H1 (cell line): ENCODE measurements at regions not wholly inside any gene's neighbourhood (a gene's known extent, or its start where the extent isn't known, plus 50 kb on each side); places are given as distances from the start of the nearest gene placed in this dataset.

Experiments used
- CTCF ChIA-PET: fragments of 300-600 bp; sonication (Branson Sonifier 250); formaldehyde crosslinking; loops from one replicate; lab custom pipeline; 2021; ENCODE audit not compliant: partially characterized antibody; lab: Charles Lee
- POLR2A ChIA-PET: fragments of 300-600 bp; sonication (Branson Sonifier 250); formaldehyde crosslinking; loops from one replicate; lab custom pipeline; 2021; ENCODE audit warnings: inconsistent platforms; ENCODE audit not compliant: partially characterized antibody; lab: Charles Lee
- DNase-seq, 2 experiments: peaks; one replicate each; pipeline versions ENCODE4 v3.0.0 to v3.0.0-alpha.2; 2010 to 2022; ENCODE audit warnings: low spot score in 2 of 2, low read depth in 1 of 2, mixed read lengths in 1 of 2
- FAIRE-seq: peaks from 2 replicates; lab custom pipeline; 2011; peaks lifted over from hg19 to GRCh38; lab: Jason Lieb, UNC
- H2AFZ ChIP-seq: 2 replicates; pipeline ENCODE4 v1.8.1; 2012; ENCODE audit warnings: low read length, inconsistent platforms
- H2AK5ac ChIP-seq: 2 replicates; pipeline ENCODE4 v1.6.1; 2013; ENCODE audit warnings: low read depth, low read length
- H2BK120ac ChIP-seq: replicated peaks from 2 replicates; pipeline ENCODE3; 2013; ENCODE audit warnings: low read depth, low read length, inconsistent platforms
- H2BK12ac ChIP-seq: 2 replicates; pipeline ENCODE4 v1.6.1; 2013; ENCODE audit warnings: low read depth, low read length
- H2BK15ac ChIP-seq: 2 replicates; pipeline ENCODE4 v1.6.1; 2013; ENCODE audit warnings: low read length
- H2BK20ac ChIP-seq: 2 replicates; pipeline ENCODE4 v1.6.1; 2013; ENCODE audit warnings: low read length
- H2BK5ac ChIP-seq: 2 replicates; pipeline ENCODE4 v1.6.1; 2013; ENCODE audit warnings: low read depth, low read length
- H3K14ac ChIP-seq: 2 replicates; pipeline ENCODE4 v1.6.1; 2013; ENCODE audit warnings: inconsistent platforms; ENCODE audit not compliant: insufficient read length
- H3K18ac ChIP-seq: 2 replicates; pipeline ENCODE4 v1.6.1; 2013; ENCODE audit warnings: low read length; ENCODE audit errors: extremely low read depth
- H3K23ac ChIP-seq: 2 replicates; pipeline ENCODE4 v1.6.1; 2013; ENCODE audit warnings: inconsistent platforms; ENCODE audit not compliant: insufficient read length
- H3K23me2 ChIP-seq: 2 replicates; pipeline ENCODE4 v1.6.1; 2013; ENCODE audit warnings: low read depth, low read length
- H3K27ac ChIP-seq: 2 replicates; pipeline ENCODE4 v1.6.1; 2011; ENCODE audit warnings: low read depth, low read length, inconsistent platforms
- H3K27me3 ChIP-seq, 4 experiments: replicated peaks in 1 of 4; 1 replicate in 1 of 4; 2 replicates in 3 of 4; pipeline versions ENCODE4 v1.6.1 to v1.8.1; 2011 to 2013; ENCODE audit warnings: low read length in 3 of 4, mild to moderate bottlenecking in 3 of 4, inconsistent platforms in 2 of 4, mixed read lengths in 2 of 4, moderate library complexity in 1 of 4; ENCODE audit not compliant: control insufficient read depth in 3 of 4, insufficient read depth in 3 of 4; ENCODE audit errors: extremely low read depth in 1 of 4
- H3K36me3 ChIP-seq, 4 experiments: 2 replicates each; pipeline versions ENCODE4 v1.6.1 to v1.8.1; 2011 to 2013; ENCODE audit warnings: mild to moderate bottlenecking in 4 of 4, low read length in 3 of 4, moderate library complexity in 2 of 4, control low read depth in 1 of 4, inconsistent platforms in 1 of 4; ENCODE audit not compliant: insufficient read depth in 4 of 4, control insufficient read depth in 2 of 4
- H3K4ac ChIP-seq: replicated peaks from 2 replicates; pipeline ENCODE3; 2013; ENCODE audit warnings: low read length, low read depth, mixed read lengths, inconsistent platforms; ENCODE audit not compliant: insufficient read length
- H3K4me1 ChIP-seq, 4 experiments: replicated peaks in 1 of 4; 1 replicate in 1 of 4; 2 replicates in 3 of 4; pipeline versions ENCODE4 v1.6.1 to v1.8.1; 2011 to 2013; ENCODE audit warnings: low read length in 3 of 4, inconsistent platforms in 2 of 4, mixed read lengths in 1 of 4; ENCODE audit not compliant: insufficient read depth in 4 of 4, control insufficient read depth in 3 of 4
- H3K4me2 ChIP-seq, 2 experiments: 2 replicates each; pipeline versions ENCODE4 v1.6.1 to v1.8.1; 2011 to 2013; ENCODE audit warnings: low read depth in 2 of 2, low read length in 2 of 2, control low read depth in 1 of 2, inconsistent platforms in 1 of 2, mild to moderate bottlenecking in 1 of 2; ENCODE audit not compliant: insufficient read depth in 1 of 2
- H3K4me3 ChIP-seq, 4 experiments: fragments of 200-600, 300-600 bp in 1 of 4; sonication (generic), shearing (Covaris generic), sonication (Bioruptor Twin) in 1 of 4; 2 replicates each; pipeline versions ENCODE4 v1.5.1 to v1.8.1; 2011 to 2016; ENCODE audit warnings: low read length in 4 of 4, low read depth in 3 of 4, control low read depth in 2 of 4, inconsistent platforms in 2 of 4, mild to moderate bottlenecking in 2 of 4, mixed read lengths in 1 of 4, moderate library complexity in 1 of 4; ENCODE audit not compliant: insufficient read depth in 2 of 4; ENCODE audit errors: extremely low read depth in 1 of 4
- H3K56ac ChIP-seq: replicated peaks from 2 replicates; pipeline ENCODE3; 2013; ENCODE audit warnings: low read depth, mild to moderate bottlenecking, mixed read lengths, low read length, inconsistent platforms; ENCODE audit not compliant: insufficient read length
- H3K79me1 ChIP-seq: 2 replicates; pipeline ENCODE4 v1.6.1; 2013; ENCODE audit warnings: low read depth, low read length, control low read depth
- H3K79me2 ChIP-seq, 2 experiments: 2 replicates each; pipeline versions ENCODE4 v1.6.1 to v1.8.1; 2012 to 2013; ENCODE audit warnings: low read length in 2 of 2, mild to moderate bottlenecking in 2 of 2, inconsistent platforms in 1 of 2; ENCODE audit not compliant: insufficient read depth in 2 of 2, control insufficient read depth in 1 of 2
- H3K9ac ChIP-seq, 4 experiments: replicated peaks in 1 of 4; 1 replicate in 1 of 4; 2 replicates in 3 of 4; pipeline versions ENCODE4 v1.6.1 to v1.8.1; 2011 to 2013; ENCODE audit warnings: low read depth in 3 of 4, low read length in 3 of 4, control low read depth in 2 of 4, mild to moderate bottlenecking in 2 of 4, moderate library complexity in 2 of 4, inconsistent platforms in 1 of 4; ENCODE audit errors: extremely low read depth in 1 of 4
- H3K9me3 ChIP-seq, 2 experiments: 2 replicates each; pipeline versions ENCODE4 v1.6.1 to v1.8.1; 2012 to 2013; ENCODE audit warnings: mild to moderate bottlenecking in 2 of 2, moderate library complexity in 2 of 2, control low read depth in 1 of 2, inconsistent platforms in 1 of 2, low read depth in 1 of 2, low read length in 1 of 2, mixed read lengths in 1 of 2; ENCODE audit not compliant: insufficient read depth in 2 of 2
- H4K20me1 ChIP-seq, 2 experiments: replicated peaks in 1 of 2; 2 replicates each; pipeline versions ENCODE3 to v1.8.1; 2011 to 2013; ENCODE audit warnings: inconsistent platforms in 2 of 2, low read length in 2 of 2, mild to moderate bottlenecking in 1 of 2; ENCODE audit not compliant: insufficient read depth in 2 of 2, control insufficient read depth in 1 of 2
- H4K5ac ChIP-seq: 2 replicates; pipeline ENCODE4 v1.6.1; 2013; ENCODE audit warnings: low read length, low read depth, mixed read lengths, inconsistent platforms; ENCODE audit not compliant: insufficient read length
- H4K8ac ChIP-seq: 2 replicates; pipeline ENCODE4 v1.8.0; 2013; ENCODE audit warnings: mild to moderate bottlenecking, moderate library complexity, low read length, inconsistent platforms; ENCODE audit not compliant: insufficient read depth; ENCODE audit errors: extremely low read depth
- H4K91ac ChIP-seq: replicated peaks from 2 replicates; pipeline ENCODE3; 2013; ENCODE audit warnings: low read length, mixed read lengths, inconsistent platforms; ENCODE audit not compliant: insufficient read length
- BACH1 ChIP-seq: IDR thresholded peaks from 2 replicates; pipeline ENCODE4 v1.6.1; 2012; ENCODE audit warnings: low read length, improper control_type of control experiment
- CEBPB ChIP-seq: IDR thresholded peaks from 2 replicates; pipeline ENCODE4 v1.6.1; 2012; ENCODE audit warnings: low read depth, low read length
- JUND ChIP-seq: IDR thresholded peaks from 2 replicates; pipeline ENCODE4 v1.6.1; 2011; ENCODE audit warnings: mild to moderate bottlenecking, improper control_type of control experiment, low read length
- KDM5A ChIP-seq: fragments of 200-600 bp; IDR thresholded peaks from 2 replicates; pipeline ENCODE4 v1.7.1; 2012; ENCODE audit warnings: mild to moderate bottlenecking, low read length, inconsistent platforms, mixed read lengths
- RNF2 ChIP-seq: fragments of 200-900, 300-1000 bp; sonication (generic); IDR thresholded peaks from 2 replicates; pipeline ENCODE4 v1.7.1; 2016; ENCODE audit warnings: borderline replicate concordance, low read depth, mild to moderate bottlenecking, antibody characterized with exemption, low read length; ENCODE audit not compliant: poor library complexity, severe bottlenecking; ENCODE audit errors: missing control alignments
- WGBS, 2 experiments: shearing (Covaris generic) in 1 of 2; methylation state at CpG; one replicate each; pipeline versions ENCODE4 v1.1.6 to v1.1.7; 2013 to 2015; ENCODE audit warnings: low lambda C conversion rate in 2 of 2, mixed read lengths in 2 of 2, inconsistent platforms in 1 of 2, low coverage in 1 of 2, missing lambda C conversion rate in 1 of 2; ENCODE audit not compliant: insufficient replicate concordance in 2 of 2, insufficient coverage in 1 of 2, insufficient read length in 1 of 2; ENCODE audit errors: extremely low coverage in 1 of 2, missing lambda C conversion rate in 1 of 2; 5-methylcytosine and 5-hydroxymethylcytosine counted together
- TF ChIP-seq, protein P1 (sequence below): IDR thresholded peaks from 2 replicates; pipeline ENCODE4 v1.6.1; 2011; ENCODE audit warnings: low read depth, mild to moderate bottlenecking, low read length; ENCODE audit not compliant: insufficient read depth

DNA sequence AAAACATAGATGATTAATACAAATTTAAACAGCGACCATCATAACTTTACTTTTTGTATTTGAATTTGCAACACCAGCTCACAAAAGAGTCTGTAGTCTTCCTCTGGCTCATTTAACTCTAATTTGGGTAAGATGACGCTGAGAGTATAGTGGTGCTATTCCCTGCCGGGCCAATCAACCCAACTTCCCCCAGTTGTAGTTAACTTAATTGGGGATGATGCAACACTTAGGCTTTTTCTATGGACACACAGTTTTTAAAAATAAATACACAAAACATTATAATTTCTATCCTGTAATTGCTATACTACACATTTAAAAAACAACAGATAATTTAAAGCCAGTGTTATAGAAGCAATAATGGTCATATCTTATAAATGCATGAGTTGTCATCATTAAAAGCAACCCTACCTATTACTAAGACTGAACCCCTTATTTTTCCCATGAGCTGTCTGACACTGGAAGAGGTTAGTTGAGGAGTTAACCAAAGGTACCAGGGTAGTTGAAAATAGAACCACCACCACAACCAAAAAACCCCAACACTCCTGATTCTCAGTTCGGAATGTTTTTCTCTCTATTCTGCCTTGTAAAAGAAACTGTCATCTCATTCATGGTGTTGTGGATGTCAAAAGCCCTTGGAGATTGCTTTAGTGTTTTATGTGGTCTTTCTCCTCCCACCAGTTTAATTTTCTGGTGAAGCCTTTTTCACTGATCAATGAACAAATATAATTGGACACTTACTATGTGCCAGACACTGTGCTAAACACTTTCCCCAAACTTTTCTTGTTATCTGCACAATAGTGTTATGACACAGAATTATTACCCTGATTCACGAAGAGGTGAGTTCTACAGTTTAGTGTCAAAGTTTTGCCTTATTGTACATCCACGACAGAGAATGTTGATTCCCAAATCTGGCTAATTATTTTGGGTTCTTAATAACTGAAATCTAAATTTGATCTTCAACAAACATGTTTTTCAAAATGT, 61.5 kb upstream of the RAPGEF2 start:
- Histone ChIP-seq H4K8ac (no peak overlapping the region), H3K9ac (no peak overlapping the region), H4K5ac (no peak overlapping the region), H3K4me1 (peaks cover 0 to 3% (median 0%) of the 10 kb centered on the region in 4 experiments; a peak in 1 of 7 replicates), H2BK12ac (no peak overlapping the region), H2BK20ac (no peak overlapping the region), H3K9me3 (no peaks in the 10 kb centered on the region), H3K56ac (no peak overlapping the region), H3K79me1 (no peaks in the 10 kb centered on the region), H2BK120ac (no peak overlapping the region), H2BK15ac (no peak overlapping the region), H3K23ac (no peak overlapping the region), H3K14ac (no peak overlapping the region), H3K27me3 (no peaks in the 10 kb centered on the region), H4K20me1 (no peaks in the 10 kb centered on the region), H3K4me3 (no peak overlapping the region), H3K23me2 (no peaks in the 10 kb centered on the region), H2BK5ac (no peak overlapping the region), H3K79me2 (no peaks in the 10 kb centered on the region), H3K4ac (no peak overlapping the region), H2AK5ac (no peak overlapping the region), H4K91ac (no peak overlapping the region), H2AFZ (0 out of 2 replicates have a peak overlapping the region, but pooled peaks have one; percentile 31), H3K27ac (no peak overlapping the region), H3K4me2 (no peak overlapping the region), H3K18ac (no peak overlapping the region), H3K36me3 (no peaks in the 10 kb centered on the region)
- no peak for TF ChIP-seq BACH1
- no peak for TF ChIP-seq RNF2
- no peak for TF ChIP-seq KDM5A
- peak; percentile 55; the same call in 1 of the 2 replicates for TF ChIP-seq CEBPB
- TF ChIP-seq, protein P1, sequence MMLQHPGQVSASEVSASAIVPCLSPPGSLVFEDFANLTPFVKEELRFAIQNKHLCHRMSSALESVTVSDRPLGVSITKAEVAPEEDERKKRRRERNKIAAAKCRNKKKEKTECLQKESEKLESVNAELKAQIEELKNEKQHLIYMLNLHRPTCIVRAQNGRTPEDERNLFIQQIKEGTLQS = no peak
- no peak for TF ChIP-seq JUND
- WGBS, 2 experiments = 87% methylated on average over 6 of the region's 6 CpGs; no CpG with 5 or more reads in 1 of the 2 experiments
- FAIRE-seq (no peak), DNase-seq (no peak)
- ChIA-PET CTCF (interaction anchor here (0.7 to 1.1 kb wide), 3 partner anchors 13 to 183 kb away, joined by 3 to 4 read pairs (median 3); no protein-coding TSS in a partner anchor), POLR2A (no interaction called here)
